KMS-11 (cell line): ENCODE measurements at regions not wholly inside any gene's neighbourhood (a gene's known extent, or its start where the extent isn't known, plus 50 kb on each side); places are given as distances from the start of the nearest gene placed in this dataset.

Experiments
- H2AFZ ChIP-seq: fragments of 200-600 bp; sonication (generic); 2 replicates; pipeline ENCODE4 v1.6.1; 2016; ENCODE audit warnings: antibody characterized with exemption, mixed run types, low read depth
- H3K27ac ChIP-seq: fragments of 200-600 bp; sonication (generic); 2 replicates; pipeline ENCODE4 v1.6.1; 2016; ENCODE audit warnings: mild to moderate bottlenecking, mixed run types
- H3K27me3 ChIP-seq: fragments of 200-600 bp; sonication (generic); 2 replicates; pipeline ENCODE4 v1.6.1; 2017; ENCODE audit warnings: mild to moderate bottlenecking, low read depth, mixed run types, moderate library complexity; ENCODE audit not compliant: insufficient read depth
- H3K36me3 ChIP-seq: fragments of 200-600 bp; sonication (generic); 2 replicates; pipeline ENCODE4 v1.6.1; 2017; ENCODE audit warnings: mild to moderate bottlenecking, mixed run types; ENCODE audit not compliant: insufficient read depth
- H3K4me1 ChIP-seq: fragments of 200-600 bp; sonication (generic); 2 replicates; pipeline ENCODE4 v1.6.1; 2016; ENCODE audit warnings: mild to moderate bottlenecking, low read depth, mixed run types; ENCODE audit not compliant: poor library complexity, severe bottlenecking
- H3K4me2 ChIP-seq: fragments of 200-600 bp; sonication (generic); 2 replicates; pipeline ENCODE4 v1.7.0; 2016; ENCODE audit warnings: mild to moderate bottlenecking, mixed run types
- H3K4me3 ChIP-seq: fragments of 200-600 bp; sonication (generic); IDR thresholded peaks from 2 replicates; pipeline ENCODE4 v1.6.1; 2017; ENCODE audit warnings: low read depth, low read length, mixed read lengths; ENCODE audit not compliant: insufficient read depth
- H3K79me2 ChIP-seq: fragments of 200-600 bp; sonication (generic); 2 replicates; pipeline ENCODE4 v1.6.1; 2016; ENCODE audit warnings: low read depth, mixed run types; ENCODE audit not compliant: insufficient read depth
- H3K9ac ChIP-seq: fragments of 200-600 bp; sonication (generic); 2 replicates; pipeline ENCODE4 v1.6.1; 2016; ENCODE audit warnings: mild to moderate bottlenecking, mixed run types
- H4K20me1 ChIP-seq: fragments of 200-600 bp; sonication (generic); 2 replicates; pipeline ENCODE4 v1.6.1; 2016; ENCODE audit warnings: mild to moderate bottlenecking, mixed run types; ENCODE audit not compliant: insufficient read depth
- TF ChIP-seq, protein P1 (sequence below): fragments of 200-600 bp; sonication (generic); conservative IDR thresholded peaks from 2 replicates; pipeline ENCODE4 v1.6.1; 2017; ENCODE audit warnings: low read depth, mild to moderate bottlenecking, antibody characterized with exemption, low read length, moderate library complexity, mixed read lengths

DNA sequence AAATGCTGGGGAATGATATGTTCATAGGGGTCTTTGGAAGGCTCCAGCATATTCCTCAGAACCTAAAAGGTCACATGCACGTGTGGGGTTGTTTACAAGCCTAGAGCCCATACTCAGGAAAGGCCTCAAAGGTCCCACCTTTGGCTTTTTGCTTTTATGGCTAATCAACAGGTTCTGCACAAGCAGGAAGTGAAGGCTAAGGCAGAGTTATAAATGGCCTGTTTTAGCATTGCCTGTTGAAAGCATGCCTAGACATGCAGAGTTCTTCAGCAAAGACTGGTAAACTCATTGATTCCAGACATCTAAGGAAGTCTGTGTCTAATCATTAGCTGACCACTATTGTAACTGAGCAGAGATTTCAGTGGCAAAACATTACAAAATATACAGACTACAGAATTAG lies 198.3 kb downstream of the KCNRG start:
- Histone ChIP-seq H2AFZ (no peak overlapping the region), H3K36me3 (no peaks in the 10 kb centered on the region), H3K9ac (no peak overlapping the region)

GRCh38 chr13:50214514-50214913 lies 199.3 kb downstream of the KCNRG start:
- Histone ChIP-seq H3K9ac (no peak overlapping the region), H2AFZ (no peak overlapping the region), H3K4me1 (no peaks in the 10 kb centered on the region), H3K27me3 (no peaks in the 10 kb centered on the region), H3K36me3 (no peaks in the 10 kb centered on the region), H3K4me2 (no peak overlapping the region), H3K79me2 (no peaks in the 10 kb centered on the region), H4K20me1 (no peaks in the 10 kb centered on the region), H3K27ac (no peak overlapping the region), H3K4me3 (no peak overlapping the region)
- TF ChIP-seq, protein P1, sequence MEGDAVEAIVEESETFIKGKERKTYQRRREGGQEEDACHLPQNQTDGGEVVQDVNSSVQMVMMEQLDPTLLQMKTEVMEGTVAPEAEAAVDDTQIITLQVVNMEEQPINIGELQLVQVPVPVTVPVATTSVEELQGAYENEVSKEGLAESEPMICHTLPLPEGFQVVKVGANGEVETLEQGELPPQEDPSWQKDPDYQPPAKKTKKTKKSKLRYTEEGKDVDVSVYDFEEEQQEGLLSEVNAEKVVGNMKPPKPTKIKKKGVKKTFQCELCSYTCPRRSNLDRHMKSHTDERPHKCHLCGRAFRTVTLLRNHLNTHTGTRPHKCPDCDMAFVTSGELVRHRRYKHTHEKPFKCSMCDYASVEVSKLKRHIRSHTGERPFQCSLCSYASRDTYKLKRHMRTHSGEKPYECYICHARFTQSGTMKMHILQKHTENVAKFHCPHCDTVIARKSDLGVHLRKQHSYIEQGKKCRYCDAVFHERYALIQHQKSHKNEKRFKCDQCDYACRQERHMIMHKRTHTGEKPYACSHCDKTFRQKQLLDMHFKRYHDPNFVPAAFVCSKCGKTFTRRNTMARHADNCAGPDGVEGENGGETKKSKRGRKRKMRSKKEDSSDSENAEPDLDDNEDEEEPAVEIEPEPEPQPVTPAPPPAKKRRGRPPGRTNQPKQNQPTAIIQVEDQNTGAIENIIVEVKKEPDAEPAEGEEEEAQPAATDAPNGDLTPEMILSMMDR: no peak

More for the DNA sequence above, 198.3 kb downstream of the KCNRG start:
- no peaks in the 10 kb centered on the region for H4K20me1 ChIP-seq
- H3K4me3 ChIP-seq: no peak overlapping the region
- no peaks in the 10 kb centered on the region for H3K4me1 ChIP-seq
- no peak overlapping the region for H3K4me2 ChIP-seq
- no peaks in the 10 kb centered on the region for H3K79me2 ChIP-seq
- no peaks in the 10 kb centered on the region for H3K27me3 ChIP-seq
- TF ChIP-seq, protein P1: no peak
- no peak overlapping the region for H3K27ac ChIP-seq

- Histone ChIP-seq H3K4me3 (no peak overlapping the region), H4K20me1 (no peaks in the 10 kb centered on the region), H3K27ac (no peak overlapping the region), H3K79me2 (no peaks in the 10 kb centered on the region), H3K27me3 (no peaks in the 10 kb centered on the region), H3K9ac (no peak overlapping the region), H3K4me2 (no peak overlapping the region), H3K4me1 (no peaks in the 10 kb centered on the region), H2AFZ (no peak overlapping the region), H3K36me3 (no peaks in the 10 kb centered on the region)
- TF ChIP-seq, protein P1: no peak
Measured at GRCh38 chr13:50215399-50215798, 200.2 kb downstream of the KCNRG start.

DNA sequence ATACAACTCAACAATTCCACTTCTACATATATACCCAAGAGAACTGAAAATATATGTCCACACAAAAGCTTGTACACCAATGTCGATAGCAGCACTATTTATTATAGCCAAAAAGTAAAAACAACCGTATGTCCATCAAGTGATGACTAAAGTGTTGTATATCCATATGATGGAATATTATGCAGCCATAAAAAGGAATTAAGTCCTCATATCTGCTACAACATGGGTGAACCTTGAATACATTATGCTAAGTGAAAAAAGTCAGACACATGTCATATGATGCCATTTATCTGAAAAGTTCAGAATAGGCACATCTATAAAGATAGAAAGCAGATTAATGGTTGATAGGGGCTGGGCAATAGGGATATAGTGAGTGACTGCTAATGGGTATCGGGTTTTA lies 204.5 kb downstream of the KCNRG start:
- H4K20me1 ChIP-seq: no peaks in the 10 kb centered on the region
- H3K36me3 ChIP-seq: no peaks in the 10 kb centered on the region
- no peak overlapping the region for H2AFZ ChIP-seq
- H3K4me3 ChIP-seq: no peak overlapping the region
- 0 out of 2 replicates have a peak, but pooled peaks cover 2% of the 10 kb centered on the region for H3K27me3 ChIP-seq
- TF ChIP-seq, protein P1: no peak
- no peaks in the 10 kb centered on the region for H3K79me2 ChIP-seq
- peaks cover 39% of the 10 kb centered on the region for H3K4me1 ChIP-seq
- no peak overlapping the region for H3K4me2 ChIP-seq
- H3K27ac ChIP-seq: no peak overlapping the region
- H3K9ac ChIP-seq: no peak overlapping the region
